PC-3 (cell line): ENCODE measurements at regions not wholly inside any gene's neighbourhood (a gene's known extent, or its start where the extent isn't known, plus 50 kb on each side); places are given as distances from the start of the nearest gene placed in this dataset.

Experiments
- EZH2 ChIP-seq: fragments of 300-600 bp; sonication (generic); IDR thresholded peaks from one replicate; pipeline ENCODE4 v1.6.1; 2017; ENCODE audit warnings: antibody characterized with exemption, mild to moderate bottlenecking, low read length; ENCODE audit not compliant: unreplicated experiment
- EZH2phosphoT487 ChIP-seq: fragments of 300-600 bp; sonication (generic); IDR thresholded peaks from 2 replicates; pipeline ENCODE4 v1.6.1; 2018; ENCODE audit warnings: mild to moderate bottlenecking, antibody characterized with exemption, low read length, borderline replicate concordance
- TF ChIP-seq, protein P1 (sequence below): fragments of 300-600 bp; sonication (generic); conservative IDR thresholded peaks from 2 replicates; pipeline ENCODE4 v1.5.1; 2017; ENCODE audit warnings: antibody characterized with exemption, low read depth, mild to moderate bottlenecking, low read length

- TF ChIP-seq, protein P1, sequence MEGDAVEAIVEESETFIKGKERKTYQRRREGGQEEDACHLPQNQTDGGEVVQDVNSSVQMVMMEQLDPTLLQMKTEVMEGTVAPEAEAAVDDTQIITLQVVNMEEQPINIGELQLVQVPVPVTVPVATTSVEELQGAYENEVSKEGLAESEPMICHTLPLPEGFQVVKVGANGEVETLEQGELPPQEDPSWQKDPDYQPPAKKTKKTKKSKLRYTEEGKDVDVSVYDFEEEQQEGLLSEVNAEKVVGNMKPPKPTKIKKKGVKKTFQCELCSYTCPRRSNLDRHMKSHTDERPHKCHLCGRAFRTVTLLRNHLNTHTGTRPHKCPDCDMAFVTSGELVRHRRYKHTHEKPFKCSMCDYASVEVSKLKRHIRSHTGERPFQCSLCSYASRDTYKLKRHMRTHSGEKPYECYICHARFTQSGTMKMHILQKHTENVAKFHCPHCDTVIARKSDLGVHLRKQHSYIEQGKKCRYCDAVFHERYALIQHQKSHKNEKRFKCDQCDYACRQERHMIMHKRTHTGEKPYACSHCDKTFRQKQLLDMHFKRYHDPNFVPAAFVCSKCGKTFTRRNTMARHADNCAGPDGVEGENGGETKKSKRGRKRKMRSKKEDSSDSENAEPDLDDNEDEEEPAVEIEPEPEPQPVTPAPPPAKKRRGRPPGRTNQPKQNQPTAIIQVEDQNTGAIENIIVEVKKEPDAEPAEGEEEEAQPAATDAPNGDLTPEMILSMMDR = no peak
- TF ChIP-seq EZH2 (no peak), EZH2phosphoT487 (no peak)
Measured at GRCh38 chr18:78156466-78156865, 823.2 kb upstream of the SALL3 start.
